K562 (cell line): ENCODE measurements at regions not wholly inside any gene's neighbourhood (a gene's known extent, or its start where the extent isn't known, plus 50 kb on each side); places are given as distances from the start of the nearest gene placed in this dataset.
A peak's percentile ranks its signal among the peaks of the same experiment; 100 is the strongest.

ENCODE experiments used
- ATAC-seq: fragments of 200-7000 bp; cut with Tn5 transposase; 3 replicates; pipeline ENCODE4 v1.9.1; 2020; ENCODE audit warnings: moderate library complexity
- BruUV-seq: library from RNA; stranded (reverse); fragments of 400-500 nt; replicated peaks from 2 replicates; lab custom pipeline; 2021; lab: Mats Ljungman, UMichigan
- CTCF ChIA-PET: fragments of 300-600 bp; formaldehyde crosslinking; extraction: SDS; loops from one replicate; lab custom pipeline; 2021; ENCODE audit warnings: low intra/inter-chr PET ratio; lab: Yijun Ruan, JAX
- POLR2A ChIA-PET: fragments of 300-600, 350-650 bp; sonication (Branson Sonifier 250); formaldehyde crosslinking; extraction: SDS; loops from one replicate; lab custom pipeline; 2021; ENCODE audit warnings: antibody characterized with exemption, inconsistent platforms; lab: Yijun Ruan, JAX
- DNase-seq, 4 experiments: peaks; one replicate each; pipeline versions ENCODE4 v3.0.0 to v3.0.0-alpha.2; 2011 to 2018; ENCODE audit warnings: low spot score in 3 of 4, mixed read lengths in 3 of 4; ENCODE audit errors: extremely low read depth in 1 of 4
- FAIRE-seq: peaks from 2 replicates; lab custom pipeline; 2011; peaks lifted over from hg19 to GRCh38; lab: Jason Lieb, UNC
- H2AFZ ChIP-seq: 2 replicates; pipeline ENCODE4 v1.6.0; 2011; ENCODE audit warnings: low read depth, low read length, control low read depth, inconsistent platforms
- H3K27ac ChIP-seq: fragments of 200-600 bp; 3 replicates; pipeline ENCODE4 v1.8.0; 2011; ENCODE audit warnings: low read depth, mild to moderate bottlenecking, control low read depth, inconsistent platforms, low read length, moderate library complexity, mixed read lengths; ENCODE audit errors: extremely low read depth
- H3K27me3 ChIP-seq, 2 experiments: fragments of 300-600 bp in 1 of 2; 2 replicates in 1 of 2; 3 replicates in 1 of 2; pipeline versions ENCODE4 v1.6.0 to v1.8.0; 2011; ENCODE audit warnings: inconsistent platforms in 2 of 2, low read length in 2 of 2, mild to moderate bottlenecking in 1 of 2, mixed read lengths in 1 of 2, moderate library complexity in 1 of 2; ENCODE audit not compliant: control insufficient read depth in 2 of 2, insufficient read depth in 2 of 2
- H3K36me3 ChIP-seq: fragments of 300-600 bp; 3 replicates; pipeline ENCODE4 v1.8.0; 2011; ENCODE audit warnings: mild to moderate bottlenecking, low read length, inconsistent platforms; ENCODE audit not compliant: control insufficient read depth, insufficient read depth
- H3K4me1 ChIP-seq, 2 experiments: fragments of 200-600 bp in 1 of 2; replicated peaks in 1 of 2; 2 replicates in 1 of 2; 3 replicates in 1 of 2; pipeline versions ENCODE4 v1.5.1 to v1.8.0; 2011; ENCODE audit warnings: inconsistent platforms in 2 of 2, low read length in 2 of 2, mild to moderate bottlenecking in 1 of 2, mixed read lengths in 1 of 2, moderate library complexity in 1 of 2; ENCODE audit not compliant: control insufficient read depth in 2 of 2, insufficient read depth in 2 of 2
- H3K4me2 ChIP-seq: 2 replicates; pipeline ENCODE4 v1.6.1; 2011; ENCODE audit warnings: low read length, control low read depth, inconsistent platforms, mixed read lengths; ENCODE audit not compliant: insufficient read depth
- H3K4me3 ChIP-seq: fragments of 200-600 bp; sonication (generic), shearing (Covaris generic); 2 replicates; pipeline ENCODE4 v1.5.1; 2016; ENCODE audit warnings: control low read depth, inconsistent platforms
- H3K79me2 ChIP-seq: fragments of 200-600 bp; 3 replicates; pipeline ENCODE4 v1.8.0; 2011; ENCODE audit warnings: low read length, inconsistent platforms; ENCODE audit not compliant: control insufficient read depth, insufficient read depth
- H3K9ac ChIP-seq, 2 experiments: 2 replicates each; pipeline versions ENCODE4 v1.6.0 to v1.6.1; 2011; ENCODE audit warnings: low read depth in 2 of 2, low read length in 2 of 2, control low read depth in 1 of 2, inconsistent platforms in 1 of 2, mild to moderate bottlenecking in 1 of 2, mixed read lengths in 1 of 2; ENCODE audit not compliant: insufficient read depth in 1 of 2
- H3K9me1 ChIP-seq: one replicate; pipeline ENCODE4 v1.6.0; 2011; ENCODE audit warnings: inconsistent platforms, mild to moderate bottlenecking, low read length, moderate library complexity; ENCODE audit not compliant: control insufficient read depth, insufficient read depth
- H3K9me3 ChIP-seq: replicated peaks from 2 replicates; pipeline ENCODE4 v1.5.1; 2011; ENCODE audit warnings: low read depth, low read length, inconsistent platforms; ENCODE audit not compliant: control insufficient read depth, insufficient read depth
- H4K20me1 ChIP-seq: replicated peaks from 2 replicates; pipeline ENCODE4 v1.6.1; 2011; ENCODE audit warnings: low read length, inconsistent platforms, mixed read lengths; ENCODE audit not compliant: control insufficient read depth, insufficient read depth
- FOSL1 ChIP-seq: fragments of 200-800 bp; sonication (Bioruptor generic); conservative IDR thresholded peaks from 2 replicates; pipeline ENCODE4 v1.6.1; 2016; ENCODE audit warnings: missing genetic modification characterization, missing compliant biosample characterization
- NR2C1 ChIP-seq, 2 experiments: fragments of 450-650 bp; IDR thresholded peaks; 2 replicates each; pipeline ENCODE4 v1.6.1; 2017; ENCODE audit warnings: mild to moderate bottlenecking in 2 of 2, antibody characterized with exemption in 1 of 2, inconsistent platforms in 1 of 2, missing compliant biosample characterization in 1 of 2, missing genetic modification characterization in 1 of 2
- TSC22D4 ChIP-seq: fragments of 450-650 bp; IDR thresholded peaks from 2 replicates; pipeline ENCODE4 v1.6.1; 2016; ENCODE audit warnings: missing genetic modification characterization, missing biosample characterization, control low read depth
- USF2 ChIP-seq: sonication (generic); formaldehyde crosslinking; IDR thresholded peaks from 2 replicates; pipeline ENCODE4 v1.5.0; 2020; ENCODE audit warnings: missing genetic modification reagents
- ZBED1 ChIP-seq: IDR thresholded peaks from 2 replicates; pipeline ENCODE4 v1.6.1; 2014
- ZFP36 ChIP-seq: fragments of 150-350 bp; IDR thresholded peaks from 2 replicates; pipeline ENCODE4 v1.6.1; 2018; ENCODE audit warnings: low read length, low read depth; ENCODE audit not compliant: partially characterized antibody
- ZNF785 ChIP-seq: fragments of 250-450 bp; sonication (Bioruptor Pico); IDR thresholded peaks from 2 replicates; pipeline ENCODE4 v1.4.0; 2020; ENCODE audit warnings: mild to moderate bottlenecking
- WGBS: fragments of 100-300 bp; shearing (Covaris generic); methylation state at CpG from one replicate; pipeline ENCODE4 v1.1.6; 2016; ENCODE audit warnings: low coverage, mixed read lengths; ENCODE audit not compliant: insufficient coverage; ENCODE audit errors: missing lambda C conversion rate; 5-methylcytosine and 5-hydroxymethylcytosine counted together
- in situ Hi-C: fragments of 300-500 bp; cut with MboI; formaldehyde crosslinking; loops from 4 replicates; pipeline ENCODE4 v1.15.0; 2018; ENCODE audit warnings: inconsistent platforms, mixed read lengths
- intact Hi-C: fragments of 100-400 bp; cut with micrococcal nuclease; formaldehyde crosslinking; loops from 2 replicates; pipeline ENCODE4 v1.14.2; 2022
- TF ChIP-seq, protein P1 (sequence below): sonication (generic); formaldehyde crosslinking; IDR thresholded peaks from 2 replicates; pipeline ENCODE4 v1.8.0; 2023; ENCODE audit warnings: mild to moderate bottlenecking, missing genetic modification reagents
- TF ChIP-seq, protein P2 (sequence below), 2 experiments: fragments of 450-650 bp in 1 of 2; sonication (generic) in 1 of 2; formaldehyde crosslinking in 1 of 2; IDR thresholded peaks in 1 of 2; conservative IDR thresholded peaks in 1 of 2; 2 replicates each; pipeline versions ENCODE4 v1.6.1 to v1.8.1; 2016 to 2023; ENCODE audit warnings: mild to moderate bottlenecking in 2 of 2, moderate library complexity in 2 of 2, inconsistent platforms in 1 of 2, missing genetic modification reagents in 1 of 2

DNA sequence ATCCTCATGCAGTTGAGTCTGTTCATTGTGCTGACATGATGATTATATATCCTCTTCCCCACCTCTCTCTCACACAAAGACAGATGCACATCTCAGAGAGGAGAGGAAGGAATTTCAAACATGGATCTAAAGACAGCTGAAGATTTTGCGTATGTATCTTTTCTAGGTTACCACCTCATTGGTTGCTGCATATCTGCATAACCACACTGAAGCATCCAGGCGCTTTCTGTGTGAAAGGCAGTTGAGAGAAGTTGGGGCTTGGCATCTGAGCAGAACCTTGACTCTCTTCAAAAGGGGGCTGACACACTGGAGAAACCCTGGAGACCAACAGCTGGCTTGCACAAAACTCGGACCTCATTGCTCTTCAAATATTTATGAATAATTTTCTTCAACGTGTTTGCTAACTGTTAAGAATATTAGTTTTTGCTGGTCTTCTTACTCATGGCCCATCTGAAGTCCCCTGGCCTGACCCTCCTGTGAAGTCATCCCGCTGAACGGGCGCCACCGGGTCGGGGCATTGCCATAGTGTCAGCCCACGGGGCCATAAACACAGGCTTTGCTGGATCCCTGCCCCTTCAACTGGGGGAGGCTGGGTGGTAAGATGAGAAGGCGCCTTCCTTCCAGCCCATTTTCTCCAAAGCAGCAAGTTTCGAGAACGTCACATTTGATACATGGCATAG lies 593.2 kb upstream of the CLINT1 start (continued):
- TF ChIP-seq, protein P1, sequence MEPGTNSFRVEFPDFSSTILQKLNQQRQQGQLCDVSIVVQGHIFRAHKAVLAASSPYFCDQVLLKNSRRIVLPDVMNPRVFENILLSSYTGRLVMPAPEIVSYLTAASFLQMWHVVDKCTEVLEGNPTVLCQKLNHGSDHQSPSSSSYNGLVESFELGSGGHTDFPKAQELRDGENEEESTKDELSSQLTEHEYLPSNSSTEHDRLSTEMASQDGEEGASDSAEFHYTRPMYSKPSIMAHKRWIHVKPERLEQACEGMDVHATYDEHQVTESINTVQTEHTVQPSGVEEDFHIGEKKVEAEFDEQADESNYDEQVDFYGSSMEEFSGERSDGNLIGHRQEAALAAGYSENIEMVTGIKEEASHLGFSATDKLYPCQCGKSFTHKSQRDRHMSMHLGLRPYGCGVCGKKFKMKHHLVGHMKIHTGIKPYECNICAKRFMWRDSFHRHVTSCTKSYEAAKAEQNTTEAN (CRISPR knock-in tag), result no peak
- TF ChIP-seq NR2C1 (IDR thresholded peaks at IDR 0.05) (no peak), NR2C1 (tag; IDR thresholded peaks at IDR 0.05) (no peak)

GRCh38 chr5:158451203-158451992 lies 592.5 kb upstream of the CLINT1 start:
- BruUV-seq, result no TSS peak
- CTCF ChIA-PET, result interaction anchor here (0.6 kb wide), 1 partner anchor 20 kb away, joined by 3 read pairs; no protein-coding TSS in a partner anchor
- Histone ChIP-seq H3K4me3 (no peak overlapping the region), H3K9me3 (no peaks in the 10 kb centered on the region), H3K27me3 (no peaks in the 10 kb centered on the region), H3K4me1 (no peaks in the 10 kb centered on the region), H4K20me1 (no peaks in the 10 kb centered on the region), H3K36me3 (no peaks in the 10 kb centered on the region), H3K9ac (no peak overlapping the region), H2AFZ (no peak overlapping the region), H3K79me2 (no peaks in the 10 kb centered on the region), H3K27ac (no peak overlapping the region), H3K4me2 (no peak overlapping the region), H3K9me1 (no peaks in the 10 kb centered on the region)
- intact Hi-C loops (no loop called here), in situ Hi-C loops (no loop called here)
- POLR2A ChIA-PET, result no interaction called here
- no peak for DNase-seq
- WGBS, result 3% methylated on average over 8 of the region's 8 CpGs
- FAIRE-seq, result no peak
- no peak for ATAC-seq
- TF ChIP-seq USF2 (no peak), FOSL1 (tag) (no peak), ZFP36 (no peak), ZNF785 (no peak), ZBED1 (no peak), TSC22D4 (no peak)
- TF ChIP-seq, protein P2, sequence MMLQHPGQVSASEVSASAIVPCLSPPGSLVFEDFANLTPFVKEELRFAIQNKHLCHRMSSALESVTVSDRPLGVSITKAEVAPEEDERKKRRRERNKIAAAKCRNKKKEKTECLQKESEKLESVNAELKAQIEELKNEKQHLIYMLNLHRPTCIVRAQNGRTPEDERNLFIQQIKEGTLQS (IDR thresholded peaks at IDR 0.05), result peak; percentile 55; the same call in 1 of the 2 replicates
- TF ChIP-seq, protein P2 (CRISPR knock-in tag; conservative IDR thresholded peaks at IDR 0.05), result no peak
